ENCODE measurements at regions not wholly inside any gene's neighbourhood (a gene's known extent, or its start where the extent isn't known, plus 50 kb on each side); places are given as distances from the start of the nearest gene placed in this dataset.

DNA sequence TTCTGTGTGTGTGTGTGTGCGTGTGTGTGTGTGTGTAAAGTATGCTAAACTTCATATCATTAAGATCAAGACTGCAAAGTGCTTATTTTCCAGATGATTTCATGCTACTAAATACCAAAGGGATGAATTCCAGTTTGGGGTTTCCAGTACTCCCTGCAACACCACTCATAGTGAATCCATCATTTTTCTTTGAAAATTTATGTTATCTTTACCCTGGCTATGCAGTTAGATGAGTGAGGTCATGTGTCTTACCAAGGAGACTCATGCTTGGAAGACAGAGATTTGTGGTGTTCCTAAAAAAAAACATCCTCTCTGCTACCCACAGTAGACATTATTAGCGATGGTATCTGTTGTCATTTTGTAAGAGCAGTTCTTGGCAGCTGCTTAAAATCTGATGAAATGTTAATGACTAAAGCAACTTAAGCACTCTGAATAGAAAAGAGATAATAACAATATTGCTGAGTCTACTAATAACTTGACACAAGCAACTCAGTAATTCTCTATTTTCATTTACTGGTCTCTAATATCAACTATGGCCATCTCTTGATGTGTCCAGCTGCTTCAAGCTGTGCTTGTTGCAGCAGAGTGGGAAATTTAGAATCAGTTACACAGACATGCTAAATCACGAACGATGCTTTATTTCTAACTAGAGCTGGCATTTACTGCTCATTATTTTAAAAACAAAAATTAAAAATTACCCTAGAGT lies 1953.0 kb upstream of the IGFBP7 start:
- TF ChIP-seq, protein P1, sequence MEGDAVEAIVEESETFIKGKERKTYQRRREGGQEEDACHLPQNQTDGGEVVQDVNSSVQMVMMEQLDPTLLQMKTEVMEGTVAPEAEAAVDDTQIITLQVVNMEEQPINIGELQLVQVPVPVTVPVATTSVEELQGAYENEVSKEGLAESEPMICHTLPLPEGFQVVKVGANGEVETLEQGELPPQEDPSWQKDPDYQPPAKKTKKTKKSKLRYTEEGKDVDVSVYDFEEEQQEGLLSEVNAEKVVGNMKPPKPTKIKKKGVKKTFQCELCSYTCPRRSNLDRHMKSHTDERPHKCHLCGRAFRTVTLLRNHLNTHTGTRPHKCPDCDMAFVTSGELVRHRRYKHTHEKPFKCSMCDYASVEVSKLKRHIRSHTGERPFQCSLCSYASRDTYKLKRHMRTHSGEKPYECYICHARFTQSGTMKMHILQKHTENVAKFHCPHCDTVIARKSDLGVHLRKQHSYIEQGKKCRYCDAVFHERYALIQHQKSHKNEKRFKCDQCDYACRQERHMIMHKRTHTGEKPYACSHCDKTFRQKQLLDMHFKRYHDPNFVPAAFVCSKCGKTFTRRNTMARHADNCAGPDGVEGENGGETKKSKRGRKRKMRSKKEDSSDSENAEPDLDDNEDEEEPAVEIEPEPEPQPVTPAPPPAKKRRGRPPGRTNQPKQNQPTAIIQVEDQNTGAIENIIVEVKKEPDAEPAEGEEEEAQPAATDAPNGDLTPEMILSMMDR (IDR thresholded peaks at IDR 0.05): no peak
- TF ChIP-seq POLR2A (IDR thresholded peaks at IDR 0.05; ENCODE audit: low read depth) (no peak), EP300 (IDR thresholded peaks at IDR 0.05) (no peak)
